SK-N-SH treated with all-trans-retinoic acid at 6 μM for 48 hours (cell line): ENCODE measurements at regions not wholly inside any gene's neighbourhood (a gene's known extent, or its start where the extent isn't known, plus 50 kb on each side); places are given as distances from the start of the nearest gene placed in this dataset.

Experiments
- ATAC-seq: fragments of 200-7000 bp; cut with Tn5 transposase; 3 replicates; pipeline ENCODE4 v1.9.1; 2020; ENCODE audit warnings: mild to moderate bottlenecking, moderate library complexity
- ARNTL ChIP-seq: fragments of 450-650 bp; formaldehyde crosslinking; IDR thresholded peaks from 2 replicates; pipeline ENCODE4 v1.5.0; 2020; ENCODE audit warnings: low read depth, mild to moderate bottlenecking, moderate library complexity, borderline replicate concordance
- BACH2 ChIP-seq: fragments of 250-450 bp; sonication (Bioruptor Pico); IDR thresholded peaks from 2 replicates; pipeline ENCODE4 v1.9.0; 2021; ENCODE audit warnings: mild to moderate bottlenecking, borderline replicate concordance
- ESRRG ChIP-seq: fragments of 250-450 bp; sonication (Bioruptor Pico); IDR thresholded peaks from 2 replicates; pipeline ENCODE4 v1.6.1; 2021; ENCODE audit warnings: mild to moderate bottlenecking
- GLIS3 ChIP-seq: fragments of 250-450 bp; sonication (Bioruptor Pico); IDR thresholded peaks from 2 replicates; pipeline ENCODE4 v1.5.0; 2020; ENCODE audit warnings: mild to moderate bottlenecking, moderate library complexity
- ISL1 ChIP-seq: fragments of 250-450 bp; sonication (Bioruptor Pico); IDR thresholded peaks from 2 replicates; pipeline ENCODE4 v2.1.2; 2022; ENCODE audit warnings: mild to moderate bottlenecking, moderate library complexity
- OSR1 ChIP-seq: fragments of 250-450 bp; sonication (Bioruptor Pico); IDR thresholded peaks from 2 replicates; pipeline ENCODE4 v1.8.0; 2022; ENCODE audit warnings: moderate library complexity, mild to moderate bottlenecking, inconsistent platforms
- PPARA ChIP-seq: fragments of 250-450 bp; sonication (Bioruptor Pico); IDR thresholded peaks from 2 replicates; pipeline ENCODE4 v1.5.0; 2020; ENCODE audit warnings: mild to moderate bottlenecking, borderline replicate concordance
- RARB ChIP-seq: fragments of 250-450 bp; sonication (Bioruptor Pico); IDR thresholded peaks from 2 replicates; pipeline ENCODE4 v1.8.0; 2021; ENCODE audit warnings: mild to moderate bottlenecking, moderate library complexity
- TCF4 ChIP-seq: fragments of 250-450 bp; sonication (Bioruptor Pico); IDR thresholded peaks from 2 replicates; pipeline ENCODE4 v1.8.0; 2021; ENCODE audit warnings: mild to moderate bottlenecking, moderate library complexity, borderline replicate concordance
- TOX ChIP-seq: fragments of 250-450 bp; sonication (Bioruptor Pico); IDR thresholded peaks from 2 replicates; pipeline ENCODE4 v1.8.0; 2021; ENCODE audit warnings: mild to moderate bottlenecking, moderate library complexity, borderline replicate concordance
- ZC3H10 ChIP-seq: fragments of 250-450 bp; sonication (Bioruptor Pico); IDR thresholded peaks from 2 replicates; pipeline ENCODE4 v1.5.1; 2021; ENCODE audit warnings: mild to moderate bottlenecking, moderate library complexity
- ZFP3 ChIP-seq: fragments of 250-450 bp; sonication (Bioruptor Pico); IDR thresholded peaks from 2 replicates; pipeline ENCODE4 v1.5.0; 2020; ENCODE audit warnings: mild to moderate bottlenecking, moderate library complexity
- ZFP30 ChIP-seq: fragments of 450-650 bp; formaldehyde crosslinking; IDR thresholded peaks from 2 replicates; pipeline ENCODE4 v1.5.0; 2022; ENCODE audit warnings: mild to moderate bottlenecking, moderate library complexity
- ZNF565 ChIP-seq: fragments of 450-650 bp; formaldehyde crosslinking; conservative IDR thresholded peaks from 2 replicates; pipeline ENCODE4 v1.5.0; 2020; ENCODE audit warnings: low read depth, mild to moderate bottlenecking, moderate library complexity
- ZNF70 ChIP-seq: fragments of 450-650 bp; formaldehyde crosslinking; IDR thresholded peaks from 2 replicates; pipeline ENCODE4 v1.5.0; 2020; ENCODE audit warnings: mild to moderate bottlenecking, moderate library complexity
- ZNF8 ChIP-seq: fragments of 450-650 bp; formaldehyde crosslinking; IDR thresholded peaks from 2 replicates; pipeline ENCODE4 v1.5.0; 2020; ENCODE audit warnings: mild to moderate bottlenecking, moderate library complexity
- TF ChIP-seq, protein P1 (sequence below): fragments of 250-450 bp; sonication (Bioruptor Pico); IDR thresholded peaks from 2 replicates; pipeline ENCODE4 v1.8.0; 2021; ENCODE audit warnings: low read depth, mild to moderate bottlenecking, moderate library complexity, borderline replicate concordance
- TF ChIP-seq, protein P2 (sequence below): fragments of 250-450 bp; sonication (Bioruptor Pico); IDR thresholded peaks from 2 replicates; pipeline ENCODE4 v1.8.0; 2020; ENCODE audit warnings: mild to moderate bottlenecking, moderate library complexity, borderline replicate concordance
- TF ChIP-seq, protein P3 (sequence below): fragments of 250-450 bp; sonication (Bioruptor Pico); IDR thresholded peaks from 2 replicates; pipeline ENCODE4 v1.5.1; 2020; ENCODE audit warnings: low read depth, mild to moderate bottlenecking, moderate library complexity
- TF ChIP-seq, protein P4 (sequence below): fragments of 250-450 bp; sonication (Bioruptor Pico); IDR thresholded peaks from 2 replicates; pipeline ENCODE4 v1.5.1; 2021; ENCODE audit warnings: mild to moderate bottlenecking, moderate library complexity
- TF ChIP-seq, protein P5 (sequence below): fragments of 250-450 bp; sonication (Bioruptor Pico); IDR thresholded peaks from 2 replicates; pipeline ENCODE4 v1.5.0; 2020; ENCODE audit warnings: mild to moderate bottlenecking, moderate library complexity

DNA sequence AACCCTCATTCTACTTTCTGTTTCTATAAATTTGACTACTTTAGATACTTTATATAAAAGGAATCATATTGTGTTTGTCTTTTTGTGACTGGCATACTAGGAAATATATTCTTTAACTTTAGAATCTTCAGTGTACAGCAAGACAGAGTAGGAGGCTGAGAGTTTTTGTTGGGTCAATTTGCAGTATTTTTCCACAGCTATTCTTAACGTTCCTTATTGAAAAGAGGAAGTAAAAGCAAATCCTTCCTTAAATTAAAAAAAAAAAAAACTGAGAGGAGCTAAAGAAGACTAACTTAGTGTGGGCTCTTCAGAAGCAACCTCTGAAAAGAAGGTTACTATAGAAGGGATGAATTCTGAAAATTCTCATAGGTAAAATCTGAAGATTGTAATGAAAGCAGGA, 1194.6 kb downstream of the ADGRL3 start (continued):
- TF ChIP-seq, protein P1, sequence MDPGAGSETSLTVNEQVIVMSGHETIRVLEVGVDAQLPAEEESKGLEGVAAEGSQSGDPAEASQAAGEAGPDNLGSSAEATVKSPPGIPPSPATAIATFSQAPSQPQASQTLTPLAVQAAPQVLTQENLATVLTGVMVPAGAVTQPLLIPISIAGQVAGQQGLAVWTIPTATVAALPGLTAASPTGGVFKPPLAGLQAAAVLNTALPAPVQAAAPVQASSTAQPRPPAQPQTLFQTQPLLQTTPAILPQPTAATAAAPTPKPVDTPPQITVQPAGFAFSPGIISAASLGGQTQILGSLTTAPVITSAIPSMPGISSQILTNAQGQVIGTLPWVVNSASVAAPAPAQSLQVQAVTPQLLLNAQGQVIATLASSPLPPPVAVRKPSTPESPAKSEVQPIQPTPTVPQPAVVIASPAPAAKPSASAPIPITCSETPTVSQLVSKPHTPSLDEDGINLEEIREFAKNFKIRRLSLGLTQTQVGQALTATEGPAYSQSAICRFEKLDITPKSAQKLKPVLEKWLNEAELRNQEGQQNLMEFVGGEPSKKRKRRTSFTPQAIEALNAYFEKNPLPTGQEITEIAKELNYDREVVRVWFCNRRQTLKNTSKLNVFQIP (CRISPR knock-in tag), result no peak
- TF ChIP-seq GLIS3 (CRISPR knock-in tag), result no peak

DNA sequence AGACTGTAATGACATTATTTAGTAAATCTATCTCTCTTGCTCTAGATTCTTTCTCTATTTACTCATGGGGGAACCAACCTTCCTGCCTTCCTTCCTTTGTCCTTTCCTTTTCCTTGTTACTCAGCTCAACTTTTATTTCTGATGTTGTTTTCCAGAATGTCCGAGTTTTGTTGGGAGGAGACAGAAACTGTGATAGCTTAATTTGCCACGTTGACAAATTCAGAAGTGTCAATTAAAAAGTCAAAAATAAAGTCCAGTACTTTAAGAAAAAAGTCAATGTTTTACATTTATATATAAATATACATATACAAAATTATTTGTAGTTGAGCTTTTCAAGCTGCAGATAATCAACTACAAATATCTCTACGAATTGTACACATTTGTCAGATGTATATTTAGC, 1187.7 kb downstream of the ADGRL3 start:
- TF ChIP-seq ZFP30 (CRISPR knock-in tag) (no peak), OSR1 (no peak), ZNF8 (CRISPR knock-in tag) (no peak), TOX (no peak), ZFP3 (CRISPR knock-in tag) (no peak), ZNF565 (CRISPR knock-in tag) (no peak), ZNF70 (CRISPR knock-in tag) (no peak), RARB (no peak), PPARA (CRISPR knock-in tag) (no peak), ARNTL (CRISPR knock-in tag) (no peak), ZC3H10 (CRISPR knock-in tag) (no peak)
- ATAC-seq, result no peak

DNA sequence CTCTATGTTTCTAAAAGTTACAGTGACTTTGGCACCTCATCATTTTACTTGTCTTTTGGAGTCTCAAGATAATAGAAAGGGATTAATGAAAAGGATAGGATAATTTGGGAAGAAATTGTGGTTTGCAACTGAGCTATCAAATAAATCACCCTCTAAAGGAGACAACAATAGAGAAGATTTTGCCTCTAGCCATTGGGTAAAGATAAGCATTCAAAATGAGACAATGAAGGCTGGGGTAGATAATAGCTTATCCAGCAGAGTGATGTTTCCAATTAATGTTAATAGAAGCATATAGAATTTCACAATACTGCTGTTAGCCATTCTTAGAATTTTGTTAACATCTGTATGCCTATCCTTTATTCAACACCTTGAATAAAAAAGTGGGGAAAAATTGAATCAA, 1177.6 kb downstream of the ADGRL3 start:
- no peak for TF ChIP-seq ARNTL (CRISPR knock-in tag)
- TF ChIP-seq ZNF70 (CRISPR knock-in tag), result no peak
- TF ChIP-seq, protein P2, sequence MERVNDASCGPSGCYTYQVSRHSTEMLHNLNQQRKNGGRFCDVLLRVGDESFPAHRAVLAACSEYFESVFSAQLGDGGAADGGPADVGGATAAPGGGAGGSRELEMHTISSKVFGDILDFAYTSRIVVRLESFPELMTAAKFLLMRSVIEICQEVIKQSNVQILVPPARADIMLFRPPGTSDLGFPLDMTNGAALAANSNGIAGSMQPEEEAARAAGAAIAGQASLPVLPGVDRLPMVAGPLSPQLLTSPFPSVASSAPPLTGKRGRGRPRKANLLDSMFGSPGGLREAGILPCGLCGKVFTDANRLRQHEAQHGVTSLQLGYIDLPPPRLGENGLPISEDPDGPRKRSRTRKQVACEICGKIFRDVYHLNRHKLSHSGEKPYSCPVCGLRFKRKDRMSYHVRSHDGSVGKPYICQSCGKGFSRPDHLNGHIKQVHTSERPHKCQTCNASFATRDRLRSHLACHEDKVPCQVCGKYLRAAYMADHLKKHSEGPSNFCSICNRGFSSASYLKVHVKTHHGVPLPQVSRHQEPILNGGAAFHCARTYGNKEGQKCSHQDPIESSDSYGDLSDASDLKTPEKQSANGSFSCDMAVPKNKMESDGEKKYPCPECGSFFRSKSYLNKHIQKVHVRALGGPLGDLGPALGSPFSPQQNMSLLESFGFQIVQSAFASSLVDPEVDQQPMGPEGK (CRISPR knock-in tag), result no peak
- TF ChIP-seq, protein P3, sequence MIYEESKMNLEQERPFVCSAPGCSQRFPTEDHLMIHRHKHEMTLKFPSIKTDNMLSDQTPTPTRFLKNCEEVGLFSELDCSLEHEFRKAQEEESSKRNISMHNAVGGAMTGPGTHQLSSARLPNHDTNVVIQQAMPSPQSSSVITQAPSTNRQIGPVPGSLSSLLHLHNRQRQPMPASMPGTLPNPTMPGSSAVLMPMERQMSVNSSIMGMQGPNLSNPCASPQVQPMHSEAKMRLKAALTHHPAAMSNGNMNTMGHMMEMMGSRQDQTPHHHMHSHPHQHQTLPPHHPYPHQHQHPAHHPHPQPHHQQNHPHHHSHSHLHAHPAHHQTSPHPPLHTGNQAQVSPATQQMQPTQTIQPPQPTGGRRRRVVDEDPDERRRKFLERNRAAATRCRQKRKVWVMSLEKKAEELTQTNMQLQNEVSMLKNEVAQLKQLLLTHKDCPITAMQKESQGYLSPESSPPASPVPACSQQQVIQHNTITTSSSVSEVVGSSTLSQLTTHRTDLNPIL (CRISPR knock-in tag), result no peak
- TF ChIP-seq GLIS3 (CRISPR knock-in tag), result no peak
- TF ChIP-seq ZC3H10 (CRISPR knock-in tag), result no peak
- no peak for TF ChIP-seq OSR1
- no peak for TF ChIP-seq PPARA (CRISPR knock-in tag)
- no peak for TF ChIP-seq ESRRG
- no peak for TF ChIP-seq TCF4 (CRISPR knock-in tag)
- TF ChIP-seq ZNF8 (CRISPR knock-in tag), result no peak
- TF ChIP-seq BACH2 (CRISPR knock-in tag), result no peak
- no peak for TF ChIP-seq RARB
- TF ChIP-seq, protein P4, sequence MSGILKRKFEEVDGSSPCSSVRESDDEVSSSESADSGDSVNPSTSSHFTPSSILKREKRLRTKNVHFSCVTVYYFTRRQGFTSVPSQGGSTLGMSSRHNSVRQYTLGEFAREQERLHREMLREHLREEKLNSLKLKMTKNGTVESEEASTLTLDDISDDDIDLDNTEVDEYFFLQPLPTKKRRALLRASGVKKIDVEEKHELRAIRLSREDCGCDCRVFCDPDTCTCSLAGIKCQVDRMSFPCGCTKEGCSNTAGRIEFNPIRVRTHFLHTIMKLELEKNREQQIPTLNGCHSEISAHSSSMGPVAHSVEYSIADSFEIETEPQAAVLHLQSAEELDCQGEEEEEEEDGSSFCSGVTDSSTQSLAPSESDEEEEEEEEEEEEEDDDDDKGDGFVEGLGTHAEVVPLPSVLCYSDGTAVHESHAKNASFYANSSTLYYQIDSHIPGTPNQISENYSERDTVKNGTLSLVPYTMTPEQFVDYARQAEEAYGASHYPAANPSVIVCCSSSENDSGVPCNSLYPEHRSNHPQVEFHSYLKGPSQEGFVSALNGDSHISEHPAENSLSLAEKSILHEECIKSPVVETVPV, result no peak
- no peak for TF ChIP-seq ISL1 (CRISPR knock-in tag)
- TF ChIP-seq ZFP30 (CRISPR knock-in tag), result no peak
- TF ChIP-seq, protein P5, sequence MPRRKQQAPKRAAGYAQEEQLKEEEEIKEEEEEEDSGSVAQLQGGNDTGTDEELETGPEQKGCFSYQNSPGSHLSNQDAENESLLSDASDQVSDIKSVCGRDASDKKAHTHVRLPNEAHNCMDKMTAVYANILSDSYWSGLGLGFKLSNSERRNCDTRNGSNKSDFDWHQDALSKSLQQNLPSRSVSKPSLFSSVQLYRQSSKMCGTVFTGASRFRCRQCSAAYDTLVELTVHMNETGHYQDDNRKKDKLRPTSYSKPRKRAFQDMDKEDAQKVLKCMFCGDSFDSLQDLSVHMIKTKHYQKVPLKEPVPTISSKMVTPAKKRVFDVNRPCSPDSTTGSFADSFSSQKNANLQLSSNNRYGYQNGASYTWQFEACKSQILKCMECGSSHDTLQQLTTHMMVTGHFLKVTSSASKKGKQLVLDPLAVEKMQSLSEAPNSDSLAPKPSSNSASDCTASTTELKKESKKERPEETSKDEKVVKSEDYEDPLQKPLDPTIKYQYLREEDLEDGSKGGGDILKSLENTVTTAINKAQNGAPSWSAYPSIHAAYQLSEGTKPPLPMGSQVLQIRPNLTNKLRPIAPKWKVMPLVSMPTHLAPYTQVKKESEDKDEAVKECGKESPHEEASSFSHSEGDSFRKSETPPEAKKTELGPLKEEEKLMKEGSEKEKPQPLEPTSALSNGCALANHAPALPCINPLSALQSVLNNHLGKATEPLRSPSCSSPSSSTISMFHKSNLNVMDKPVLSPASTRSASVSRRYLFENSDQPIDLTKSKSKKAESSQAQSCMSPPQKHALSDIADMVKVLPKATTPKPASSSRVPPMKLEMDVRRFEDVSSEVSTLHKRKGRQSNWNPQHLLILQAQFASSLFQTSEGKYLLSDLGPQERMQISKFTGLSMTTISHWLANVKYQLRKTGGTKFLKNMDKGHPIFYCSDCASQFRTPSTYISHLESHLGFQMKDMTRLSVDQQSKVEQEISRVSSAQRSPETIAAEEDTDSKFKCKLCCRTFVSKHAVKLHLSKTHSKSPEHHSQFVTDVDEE, result no peak
- no peak for TF ChIP-seq ZFP3 (CRISPR knock-in tag)

More for the DNA sequence above, 1177.6 kb downstream of the ADGRL3 start:
- no peak for ATAC-seq
